HG03097 (cell line): ENCODE measurements at regions not wholly inside any gene's neighbourhood (a gene's known extent, or its start where the extent isn't known, plus 50 kb on each side); places are given as distances from the start of the nearest gene placed in this dataset.

Experiments
- ATAC-seq: cut with Tn5 transposase; IDR thresholded peaks from one replicate; pipeline ENCODE4 v1.9.1; 2021; ENCODE audit not compliant: unreplicated experiment, low FRiP score

GRCh38 chr6:90938122-90938521 lies 351.2 kb upstream of the MAP3K7 start:
- ATAC-seq, result no peak

DNA sequence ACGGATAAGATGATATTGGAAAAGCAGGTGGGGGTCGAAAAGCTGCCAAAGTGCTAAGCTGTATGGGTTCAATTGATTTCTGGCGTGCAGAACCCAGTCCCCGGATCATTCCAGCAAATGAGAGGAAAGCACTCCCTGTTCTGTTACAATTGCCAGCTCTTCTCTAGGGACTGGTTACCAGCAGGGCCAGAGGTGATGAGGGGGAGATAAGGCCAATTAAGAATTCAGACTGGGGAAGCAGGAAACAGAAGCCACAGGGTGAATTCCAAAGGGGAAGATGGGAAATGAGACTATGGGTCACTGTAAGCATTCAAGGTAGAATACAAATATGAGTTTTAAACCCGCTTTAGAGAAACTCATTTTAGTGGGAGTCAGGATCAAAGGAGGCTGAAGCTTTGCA lies 349.4 kb upstream of the MAP3K7 start:
- no peak for ATAC-seq

- ATAC-seq, result no peak
These were observed 348.1 kb upstream of the MAP3K7 start for GRCh38 chr6:90934966-90935365.

GRCh38 chr6:90934081-90934480 lies 347.2 kb upstream of the MAP3K7 start:
- no peak for ATAC-seq

DNA sequence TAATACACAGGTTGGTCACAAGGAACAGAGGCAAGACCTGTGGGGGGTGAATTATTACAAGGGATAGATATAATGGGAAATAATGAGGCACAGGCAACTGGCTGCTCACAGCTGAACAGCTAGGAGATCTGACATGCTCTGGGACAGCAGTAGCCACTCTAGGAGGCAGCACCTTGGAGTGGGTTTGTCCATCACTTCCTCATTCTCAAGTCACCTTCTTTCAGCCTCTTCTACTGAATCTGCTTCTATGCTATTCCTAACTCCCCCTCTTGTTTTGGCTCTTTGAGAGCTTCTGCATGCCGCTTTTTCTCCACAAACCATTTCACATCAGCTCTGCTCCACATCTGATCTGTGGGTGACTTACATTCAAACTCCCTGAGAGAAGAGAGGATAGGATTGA lies 345.5 kb upstream of the MAP3K7 start:
- no peak for ATAC-seq

GRCh38 chr6:90928051-90928450 lies 341.2 kb upstream of the MAP3K7 start:
- no peak for ATAC-seq

DNA sequence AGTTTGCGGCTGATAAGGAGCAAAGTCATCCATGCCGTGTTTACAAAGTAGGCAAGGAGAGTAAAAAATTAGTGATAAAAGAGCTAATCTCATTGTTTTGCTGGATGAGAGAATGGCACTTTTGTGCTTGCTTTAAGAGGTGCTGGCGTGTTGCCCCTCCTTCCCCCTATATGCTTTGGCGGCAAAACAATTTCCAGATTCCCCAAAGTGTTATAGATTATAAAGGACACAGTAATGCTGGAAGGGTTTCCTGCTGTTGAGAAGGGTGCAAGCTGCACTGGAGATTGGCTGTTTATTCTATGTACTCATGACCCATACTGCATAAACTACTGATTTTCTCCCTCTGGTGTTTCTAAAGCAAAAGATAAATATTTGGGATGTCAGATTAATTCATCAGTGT lies 338.9 kb upstream of the MAP3K7 start:
- no peak for ATAC-seq

DNA sequence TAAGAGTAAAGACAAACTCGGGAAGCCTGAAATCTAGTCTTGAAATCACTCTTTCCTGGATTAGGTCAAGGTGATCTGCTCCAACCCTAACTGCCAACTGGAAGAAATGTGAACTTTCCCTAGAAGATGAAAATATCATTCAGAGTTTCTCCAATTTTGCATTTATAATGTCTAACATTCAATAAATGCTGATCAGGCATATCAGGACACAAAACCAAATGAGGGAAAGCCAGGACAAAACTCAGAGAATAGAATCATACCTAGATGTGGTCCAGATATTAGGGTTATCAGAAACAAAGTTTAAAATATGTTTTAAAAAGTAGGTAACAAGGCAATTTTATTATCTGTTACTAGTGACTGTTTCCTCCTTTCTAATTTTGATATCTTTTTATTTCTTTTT lies 335.5 kb upstream of the MAP3K7 start:
- no peak for ATAC-seq

DNA sequence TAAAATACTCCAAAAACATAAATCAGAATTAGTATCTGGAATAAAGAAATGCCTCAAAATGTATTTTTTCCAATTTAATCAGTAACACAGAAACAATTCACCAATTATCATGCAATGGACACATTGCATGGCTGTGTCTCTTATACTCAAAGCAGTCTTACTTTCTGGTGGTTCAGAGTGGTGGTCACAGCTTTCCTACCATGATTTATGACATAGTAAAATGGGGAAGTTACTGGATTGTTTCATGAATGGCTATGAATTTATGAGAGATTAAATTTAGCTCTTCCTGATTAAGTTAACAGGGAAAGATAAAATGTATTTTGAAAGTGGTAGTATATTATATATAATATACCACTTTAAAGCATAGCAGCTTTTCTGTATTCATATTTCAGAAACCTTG lies 331.5 kb upstream of the MAP3K7 start:
- no peak for ATAC-seq

DNA sequence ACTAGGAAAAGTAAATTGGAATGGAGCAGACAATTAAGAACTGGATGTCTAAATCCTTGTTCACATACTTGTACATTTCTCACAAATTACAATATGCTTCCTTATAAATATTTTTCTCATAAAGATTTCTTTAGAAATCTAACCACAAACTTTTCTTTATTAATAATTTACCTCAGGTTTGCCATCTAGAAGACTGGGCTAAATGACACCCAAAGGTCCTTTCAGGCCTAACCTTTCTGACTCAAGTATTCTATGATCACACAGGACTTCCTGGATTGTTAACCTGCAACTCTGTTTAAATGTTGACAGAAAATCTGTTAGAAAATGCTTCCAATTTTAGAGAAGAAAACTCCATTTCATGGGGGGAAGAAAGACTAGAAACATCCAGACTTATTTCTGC lies 330.5 kb upstream of the MAP3K7 start:
- no peak for ATAC-seq

- no peak for ATAC-seq
These were observed 330.1 kb upstream of the MAP3K7 start for GRCh38 chr6:90916968-90917367.

- no peak for ATAC-seq
These were observed 328.5 kb upstream of the MAP3K7 start for GRCh38 chr6:90915224-90915915.

- ATAC-seq, result no peak
These were observed 327.4 kb upstream of the MAP3K7 start for GRCh38 chr6:90914312-90914711.

GRCh38 chr6:90913266-90913960 lies 326.5 kb upstream of the MAP3K7 start:
- ATAC-seq, result no peak

- ATAC-seq, result no peak
These were observed 324.8 kb upstream of the MAP3K7 start for GRCh38 chr6:90911642-90912041.

DNA sequence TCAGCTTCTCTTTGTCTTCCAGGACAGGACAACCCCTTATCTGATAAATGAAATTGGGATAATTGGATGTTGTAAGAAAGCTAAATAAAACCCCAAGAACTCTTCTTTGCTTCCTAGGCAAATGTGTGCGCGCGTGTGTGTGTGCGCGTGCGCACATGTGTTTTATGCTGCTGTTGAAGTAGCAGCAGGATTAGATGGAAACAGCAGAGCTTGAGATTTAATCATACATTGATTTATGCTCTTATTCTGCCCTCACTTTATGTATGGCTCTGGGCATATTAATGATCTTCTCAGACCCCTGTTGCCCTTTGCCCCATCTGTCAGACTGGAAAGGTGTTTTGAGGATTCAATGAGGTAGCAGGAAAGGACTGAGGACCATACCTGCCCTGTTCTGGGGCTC lies 324.0 kb upstream of the MAP3K7 start:
- ATAC-seq, result no peak

DNA sequence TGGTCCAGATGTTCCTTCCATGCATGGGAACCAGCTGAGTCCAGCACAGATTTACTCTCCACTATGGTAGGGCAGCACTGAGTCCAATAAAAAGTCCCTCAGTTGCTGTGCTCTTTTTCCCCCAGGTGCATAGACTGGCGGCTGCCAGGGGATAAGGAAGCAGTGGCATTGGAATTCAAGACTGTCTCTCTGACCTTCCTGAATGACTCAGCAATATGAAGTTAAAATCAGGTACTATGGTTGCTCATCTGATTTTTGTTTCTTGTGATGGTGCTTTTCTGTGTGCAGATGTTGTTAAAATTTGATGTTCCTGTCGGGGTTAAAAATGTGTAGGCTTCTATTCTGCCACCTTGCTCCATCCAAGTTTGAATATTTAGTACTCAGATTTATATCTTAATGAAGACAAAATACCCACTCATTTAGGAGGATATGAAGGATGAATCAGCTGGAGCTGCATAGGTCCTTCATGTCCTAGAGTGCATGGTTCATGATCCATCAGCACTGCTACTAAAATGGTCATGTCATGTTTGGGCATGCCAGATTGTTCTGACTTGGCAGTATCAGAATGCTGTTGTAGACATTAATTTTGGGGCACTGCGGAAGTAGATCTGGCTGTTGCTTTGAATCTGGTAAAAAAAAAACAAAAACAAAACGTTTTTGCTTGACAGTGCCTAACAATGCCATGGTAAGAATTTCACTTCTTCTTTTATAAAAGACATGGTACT lies 321.2 kb upstream of the MAP3K7 start:
- ATAC-seq, result no peak

- ATAC-seq, result no peak
These were observed 318.5 kb upstream of the MAP3K7 start for GRCh38 chr6:90905351-90905750.

DNA sequence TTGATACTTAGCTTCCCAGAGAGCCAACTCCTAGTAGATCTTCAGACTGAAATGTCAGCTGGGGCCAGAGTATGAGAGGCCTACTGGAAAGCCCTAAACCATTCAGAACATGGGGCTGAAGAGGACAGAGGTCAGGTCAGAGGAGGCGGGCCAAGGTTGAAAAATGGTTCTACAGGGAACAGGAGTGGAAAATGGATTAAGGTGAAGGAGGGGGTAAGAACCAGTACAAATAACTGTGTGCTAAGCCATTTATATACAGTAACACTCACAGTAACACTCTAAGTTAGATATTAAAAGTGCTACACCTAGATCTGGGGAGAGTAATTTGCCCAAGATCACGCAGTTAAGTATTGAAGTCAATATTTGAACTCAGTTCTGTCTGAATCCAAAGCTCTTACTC lies 313.2 kb upstream of the MAP3K7 start:
- no peak for ATAC-seq

DNA sequence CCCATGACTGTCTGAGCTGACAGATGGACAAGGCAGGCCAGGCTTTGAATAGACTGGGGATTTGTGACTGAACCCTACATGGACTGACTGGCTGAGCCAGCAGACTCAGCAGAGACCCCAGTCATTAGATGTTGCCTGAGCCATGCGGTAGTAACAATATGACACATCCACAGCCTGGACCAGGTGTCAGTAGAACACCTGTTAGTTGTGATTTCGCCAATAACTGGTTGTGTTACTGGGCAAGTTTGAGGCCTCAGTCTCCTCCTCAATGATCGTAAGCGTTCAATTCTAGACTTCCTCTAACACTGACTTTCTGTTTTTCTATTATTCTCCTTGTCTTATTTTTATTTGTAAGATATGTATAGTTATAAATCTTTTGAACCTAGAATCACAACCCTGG lies 311.9 kb upstream of the MAP3K7 start:
- no peak for ATAC-seq

GRCh38 chr6:90896075-90896547 lies 309.2 kb upstream of the MAP3K7 start:
- no peak for ATAC-seq
